Kidney (tissue), 13 donors: ENCODE measurements at regions not wholly inside any gene's neighbourhood (a gene's known extent, or its start where the extent isn't known, plus 50 kb on each side); places are given as distances from the start of the nearest gene placed in this dataset.

Experiments used
- DNase-seq, 5 donors: peaks; one replicate each; pipeline ENCODE4 v3.0.0-alpha.2; 2013 to 2020
- FAIRE-seq: peaks from 2 replicates; lab custom pipeline; 2012; peaks lifted over from hg19 to GRCh38; lab: Jason Lieb, UNC
- H3K27ac ChIP-seq, 2 donors: one replicate each; pipeline ENCODE4 v1.7.0; 2013; ENCODE audit warnings: low read depth in 2 of 2, low read length in 2 of 2, inconsistent platforms in 1 of 2
- H3K27me3 ChIP-seq: one replicate; pipeline ENCODE4 v1.7.1; 2013; ENCODE audit warnings: low read length, inconsistent platforms; ENCODE audit not compliant: control insufficient read depth, insufficient read depth
- H3K36me3 ChIP-seq, 3 donors: one replicate each; pipeline versions ENCODE4 v1.7.0 to v1.7.1; 2013; ENCODE audit warnings: low read length in 3 of 3, control low read depth in 1 of 3, inconsistent platforms in 1 of 3; ENCODE audit not compliant: insufficient read depth in 3 of 3, control insufficient read depth in 2 of 3
- H3K4me1 ChIP-seq, 3 donors: one replicate each; pipeline versions ENCODE4 v1.7.0 to v1.7.1; 2013; ENCODE audit warnings: low read length in 3 of 3, inconsistent platforms in 1 of 3, low read depth in 1 of 3; ENCODE audit not compliant: control insufficient read depth in 2 of 3, insufficient read depth in 2 of 3
- H3K4me3 ChIP-seq, 3 donors: one replicate each; pipeline versions ENCODE4 v1.7.0 to v1.8.1; 2013; ENCODE audit warnings: low read length in 3 of 3, control low read depth in 1 of 3, inconsistent platforms in 1 of 3
- H3K9ac ChIP-seq, 3 donors: one replicate each; pipeline versions ENCODE4 v1.7.0 to v1.7.1; 2013; ENCODE audit warnings: low read length in 3 of 3, control low read depth in 1 of 3, inconsistent platforms in 1 of 3
- H3K9me3 ChIP-seq, 3 donors: one replicate each; pipeline versions ENCODE4 v1.7.0 to v1.7.1; 2013; ENCODE audit warnings: low read length in 3 of 3, control low read depth in 1 of 3, inconsistent platforms in 1 of 3; ENCODE audit not compliant: control insufficient read depth in 2 of 3, insufficient read depth in 1 of 3
- intact Hi-C: fragments of 100-400 bp; cut with DNase I; formaldehyde crosslinking; loops from one replicate; pipeline ENCODE4 v1.11.1; 2022
- TF ChIP-seq, protein P1 (sequence below): IDR thresholded peaks from 3 replicates; pipeline ENCODE4 v1.5.1; 2012; ENCODE audit warnings: mild to moderate bottlenecking, moderate library complexity, borderline replicate concordance; ENCODE audit not compliant: insufficient read depth; ENCODE audit errors: extremely low read depth
- donor health status: control.
- donor health status: control.
- donor health status: control.
- donor health status: control.
- donor health status: control.
- donor health status: DM: yes; HTN: yes; CAD: no.
- donor health status: Normal renal cell carcinoma (clear cell type).

DNA sequence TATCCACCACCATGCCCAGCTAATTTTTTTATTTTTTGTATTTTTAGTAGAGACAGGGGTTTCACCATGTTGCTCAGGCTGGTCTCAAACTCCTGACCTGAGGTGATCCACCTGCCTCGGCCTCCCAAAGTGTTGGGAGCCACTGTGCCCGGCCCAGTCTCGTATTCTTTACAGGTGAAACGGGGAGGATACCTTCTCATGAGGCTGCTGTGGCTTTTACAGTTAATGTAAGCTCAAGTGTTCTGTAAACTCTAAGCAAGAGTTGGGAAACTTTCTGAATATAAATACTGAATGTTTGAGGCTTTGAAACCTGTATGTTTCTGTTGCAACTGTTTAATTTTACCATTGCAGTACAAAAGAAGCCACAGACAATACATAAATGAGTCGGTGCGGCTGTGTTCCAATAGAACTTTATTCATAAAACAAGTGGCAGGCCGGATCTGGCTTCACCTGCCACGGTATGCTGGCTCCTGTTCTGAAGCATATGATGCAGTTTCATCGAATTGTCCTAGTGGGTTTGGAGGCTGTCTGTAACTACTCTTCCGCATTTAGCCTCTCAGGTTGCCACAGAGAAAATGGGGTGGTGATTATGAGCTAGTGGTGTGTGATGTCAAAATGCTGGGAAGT is 192.5 kb upstream of the ZFP64 start:
- H3K4me1 ChIP-seq = no peaks in the 10 kb centered on the region
- TF ChIP-seq, protein P1, sequence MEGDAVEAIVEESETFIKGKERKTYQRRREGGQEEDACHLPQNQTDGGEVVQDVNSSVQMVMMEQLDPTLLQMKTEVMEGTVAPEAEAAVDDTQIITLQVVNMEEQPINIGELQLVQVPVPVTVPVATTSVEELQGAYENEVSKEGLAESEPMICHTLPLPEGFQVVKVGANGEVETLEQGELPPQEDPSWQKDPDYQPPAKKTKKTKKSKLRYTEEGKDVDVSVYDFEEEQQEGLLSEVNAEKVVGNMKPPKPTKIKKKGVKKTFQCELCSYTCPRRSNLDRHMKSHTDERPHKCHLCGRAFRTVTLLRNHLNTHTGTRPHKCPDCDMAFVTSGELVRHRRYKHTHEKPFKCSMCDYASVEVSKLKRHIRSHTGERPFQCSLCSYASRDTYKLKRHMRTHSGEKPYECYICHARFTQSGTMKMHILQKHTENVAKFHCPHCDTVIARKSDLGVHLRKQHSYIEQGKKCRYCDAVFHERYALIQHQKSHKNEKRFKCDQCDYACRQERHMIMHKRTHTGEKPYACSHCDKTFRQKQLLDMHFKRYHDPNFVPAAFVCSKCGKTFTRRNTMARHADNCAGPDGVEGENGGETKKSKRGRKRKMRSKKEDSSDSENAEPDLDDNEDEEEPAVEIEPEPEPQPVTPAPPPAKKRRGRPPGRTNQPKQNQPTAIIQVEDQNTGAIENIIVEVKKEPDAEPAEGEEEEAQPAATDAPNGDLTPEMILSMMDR = no peak
- no peak for DNase-seq
- no peak overlapping the region for H3K4me3 ChIP-seq
- H3K9me3 ChIP-seq = no peaks in the 10 kb centered on the region
- H3K9ac ChIP-seq = no peak overlapping the region
- intact Hi-C loops = no loop called here
- no peak overlapping the region for H3K27ac ChIP-seq
- H3K27me3 ChIP-seq = no peaks in the 10 kb centered on the region
- no peak for FAIRE-seq
- H3K36me3 ChIP-seq = no peaks in the 10 kb centered on the region

DNA sequence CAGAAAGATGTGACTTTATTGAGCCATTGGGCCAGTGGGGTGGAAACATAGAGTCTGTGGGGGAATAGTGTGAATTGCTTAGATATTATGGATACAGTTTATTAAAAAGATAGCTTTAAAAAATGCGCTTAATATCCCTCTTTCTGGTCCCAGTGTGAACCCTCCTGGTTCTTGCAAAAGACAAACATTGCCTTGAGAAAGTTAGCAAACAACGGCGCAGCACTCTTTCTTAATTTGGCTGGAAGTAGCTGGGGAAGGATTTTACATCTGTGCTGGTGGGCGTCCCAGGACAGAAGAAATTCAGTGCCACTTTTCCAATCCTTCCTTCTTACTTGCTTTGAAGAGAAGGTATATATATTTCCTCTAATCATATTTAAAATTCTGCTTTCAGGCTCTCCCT is 191.4 kb upstream of the ZFP64 start:
- Histone ChIP-seq H3K9me3 (no peaks in the 10 kb centered on the region), H3K4me1 (no peaks in the 10 kb centered on the region), H3K9ac (no peak overlapping the region), H3K27ac (no peak overlapping the region), H3K36me3 (no peaks in the 10 kb centered on the region), H3K4me3 (no peak overlapping the region), H3K27me3 (no peaks in the 10 kb centered on the region)
- no peak for DNase-seq
- intact Hi-C loops = no loop called here
- FAIRE-seq = no peak
- TF ChIP-seq, protein P1 = no peak

DNA sequence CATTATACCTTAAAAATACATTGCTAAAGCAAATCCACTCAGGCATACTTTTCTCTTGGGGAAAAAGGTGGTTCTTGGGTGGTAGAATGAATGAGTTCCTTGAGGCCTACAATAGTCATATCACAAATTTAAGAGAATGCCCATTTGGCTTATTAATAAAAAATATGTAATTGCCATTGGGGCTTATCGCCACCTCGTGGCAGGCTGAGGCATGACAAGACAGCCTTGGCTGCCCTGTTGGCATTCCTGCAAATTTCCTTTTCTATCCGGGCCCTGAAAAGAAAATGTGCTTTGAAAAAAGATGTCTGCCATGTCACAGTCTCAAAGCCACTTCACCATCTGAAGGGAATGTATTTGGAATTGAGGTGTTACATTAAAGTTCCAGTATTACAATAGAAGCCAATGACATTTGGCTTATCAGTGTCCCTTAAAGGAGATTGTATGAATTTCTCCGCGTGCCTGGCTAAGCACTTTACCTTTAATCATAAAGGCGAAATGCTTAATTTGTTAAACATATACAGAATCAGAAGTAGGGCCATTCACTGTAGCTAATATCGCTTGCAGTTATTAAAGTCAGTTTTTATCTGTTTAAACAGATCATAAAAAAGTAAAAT is 188.3 kb upstream of the ZFP64 start:
- Histone ChIP-seq H3K27ac (no peak overlapping the region), H3K36me3 (no peaks in the 10 kb centered on the region), H3K4me3 (no peak overlapping the region), H3K4me1 (no peaks in the 10 kb centered on the region), H3K9me3 (no peaks in the 10 kb centered on the region), H3K27me3 (no peaks in the 10 kb centered on the region), H3K9ac (no peak overlapping the region)
- FAIRE-seq (no peak), DNase-seq (peak in 3 of 5 donors; percentile 14 to 40 (median 24))
- TF ChIP-seq, protein P1 = peak; percentile 85
- intact Hi-C loops = no loop called here
